BE2C (cell line): ENCODE measurements at regions not wholly inside any gene's neighbourhood (a gene's known extent, or its start where the extent isn't known, plus 50 kb on each side); places are given as distances from the start of the nearest gene placed in this dataset.

Source experiments
- DNase-seq: peaks from one replicate; pipeline ENCODE4 v3.0.0-alpha.2; 2020
- H3K27me3 ChIP-seq: fragments of 250-450 bp; sonication (Bioruptor Pico); 2 replicates; pipeline ENCODE4 v1.5.1; 2020; ENCODE audit warnings: mild to moderate bottlenecking
- H3K36me3 ChIP-seq: fragments of 250-450 bp; sonication (Bioruptor Pico); 2 replicates; pipeline ENCODE4 v1.5.1; 2020; ENCODE audit warnings: mild to moderate bottlenecking
- H3K4me1 ChIP-seq: fragments of 250-450 bp; sonication (Bioruptor Pico); 2 replicates; pipeline ENCODE4 v1.5.1; 2020
- H3K4me3 ChIP-seq: 2 replicates; pipeline ENCODE4 v1.5.1; 2011; ENCODE audit warnings: low read depth, low read length
- H3K9me3 ChIP-seq: fragments of 250-450 bp; sonication (Bioruptor Pico); 2 replicates; pipeline ENCODE4 v1.5.1; 2020
- TF ChIP-seq, protein P1 (sequence below): IDR thresholded peaks from 2 replicates; pipeline ENCODE4 v1.5.1; 2012; ENCODE audit warnings: mild to moderate bottlenecking, low read depth, low read length

DNA sequence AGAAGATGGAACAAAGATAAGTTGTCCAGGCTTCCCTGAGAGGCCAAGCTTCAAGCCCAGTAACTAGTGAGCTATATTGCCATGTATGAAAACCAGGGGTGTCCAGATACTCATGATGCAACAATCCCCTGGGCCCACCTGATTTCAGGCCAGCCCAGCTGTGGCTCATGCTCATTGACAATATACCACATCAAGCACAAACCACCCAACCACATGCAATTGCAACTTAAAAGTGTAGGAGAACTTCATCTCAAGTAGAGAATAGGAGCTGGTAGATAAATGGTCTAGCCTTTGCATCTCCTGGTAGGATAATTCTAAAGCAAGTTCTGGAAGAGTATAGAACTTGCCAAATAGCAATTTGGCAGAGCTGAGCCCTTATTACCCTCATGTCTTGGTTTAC, 561.3 kb downstream of the IGSF11 start:
- TF ChIP-seq, protein P1, sequence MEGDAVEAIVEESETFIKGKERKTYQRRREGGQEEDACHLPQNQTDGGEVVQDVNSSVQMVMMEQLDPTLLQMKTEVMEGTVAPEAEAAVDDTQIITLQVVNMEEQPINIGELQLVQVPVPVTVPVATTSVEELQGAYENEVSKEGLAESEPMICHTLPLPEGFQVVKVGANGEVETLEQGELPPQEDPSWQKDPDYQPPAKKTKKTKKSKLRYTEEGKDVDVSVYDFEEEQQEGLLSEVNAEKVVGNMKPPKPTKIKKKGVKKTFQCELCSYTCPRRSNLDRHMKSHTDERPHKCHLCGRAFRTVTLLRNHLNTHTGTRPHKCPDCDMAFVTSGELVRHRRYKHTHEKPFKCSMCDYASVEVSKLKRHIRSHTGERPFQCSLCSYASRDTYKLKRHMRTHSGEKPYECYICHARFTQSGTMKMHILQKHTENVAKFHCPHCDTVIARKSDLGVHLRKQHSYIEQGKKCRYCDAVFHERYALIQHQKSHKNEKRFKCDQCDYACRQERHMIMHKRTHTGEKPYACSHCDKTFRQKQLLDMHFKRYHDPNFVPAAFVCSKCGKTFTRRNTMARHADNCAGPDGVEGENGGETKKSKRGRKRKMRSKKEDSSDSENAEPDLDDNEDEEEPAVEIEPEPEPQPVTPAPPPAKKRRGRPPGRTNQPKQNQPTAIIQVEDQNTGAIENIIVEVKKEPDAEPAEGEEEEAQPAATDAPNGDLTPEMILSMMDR = no peak
- Histone ChIP-seq H3K36me3 (no peaks in the 10 kb centered on the region), H3K9me3 (no peaks in the 10 kb centered on the region), H3K4me1 (peaks cover 20% of the 10 kb centered on the region), H3K27me3 (no peaks in the 10 kb centered on the region), H3K4me3 (no peak overlapping the region)
- no peak for DNase-seq

DNA sequence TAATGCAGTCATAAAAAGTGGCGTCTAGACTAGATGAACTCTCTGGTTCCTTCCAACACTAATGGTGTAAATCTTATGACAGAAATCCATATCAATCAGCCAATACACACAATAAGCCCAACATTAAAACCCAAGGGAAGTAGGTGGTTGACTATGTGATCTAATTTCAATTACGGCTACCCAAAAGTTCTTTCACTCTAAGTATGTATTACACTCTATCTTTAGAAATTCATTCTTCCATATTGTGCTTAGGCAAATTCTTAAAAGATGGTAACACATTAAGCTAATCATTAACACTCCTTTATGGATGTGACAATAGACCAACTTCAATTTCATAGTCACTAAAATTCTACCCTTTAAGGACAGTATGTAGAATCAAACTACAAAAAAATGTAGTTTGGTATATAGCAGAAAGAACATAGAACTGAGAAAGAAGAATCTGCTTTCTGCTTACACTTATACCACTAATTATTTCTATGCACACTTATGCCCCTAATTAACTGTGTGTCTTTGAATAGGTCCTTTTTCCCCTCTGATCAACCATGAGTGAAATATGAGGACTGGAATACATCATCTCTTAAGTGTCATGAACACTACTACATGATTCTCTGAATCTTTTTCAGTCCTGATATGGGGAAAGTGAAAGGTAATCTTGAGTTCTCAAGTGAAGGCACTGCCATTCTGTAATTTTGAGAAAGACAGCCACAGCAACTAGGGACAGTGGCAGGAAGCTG, 557.6 kb downstream of the IGSF11 start:
- Histone ChIP-seq H3K4me3 (no peak overlapping the region), H3K36me3 (no peaks in the 10 kb centered on the region), H3K9me3 (no peaks in the 10 kb centered on the region), H3K27me3 (no peaks in the 10 kb centered on the region), H3K4me1 (peaks cover 5% of the 10 kb centered on the region)
- no peak for DNase-seq
- TF ChIP-seq, protein P1 = no peak

DNA sequence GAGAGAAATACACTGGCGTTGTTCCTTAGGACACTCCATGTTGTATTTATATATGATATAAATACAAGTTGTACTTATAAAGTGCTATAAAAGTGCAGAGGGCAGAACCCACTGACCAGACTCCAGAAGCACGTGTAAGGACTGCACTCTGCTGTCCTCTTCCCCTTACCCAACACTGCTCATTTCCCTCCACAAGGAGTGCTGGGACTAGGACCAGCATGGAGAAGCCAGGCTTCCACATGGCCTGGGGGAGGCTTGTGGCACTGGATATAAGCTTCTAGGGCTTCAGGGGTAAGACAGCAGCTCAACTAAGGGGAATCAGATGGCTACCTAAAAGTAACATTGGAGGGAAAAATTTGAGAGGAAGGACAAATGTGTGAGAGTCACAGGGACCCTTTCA, 556.9 kb downstream of the IGSF11 start:
- DNase-seq = no peak
- Histone ChIP-seq H3K4me1 (peaks cover under 1% of the 10 kb centered on the region), H3K27me3 (no peaks in the 10 kb centered on the region), H3K36me3 (no peaks in the 10 kb centered on the region), H3K4me3 (no peak overlapping the region), H3K9me3 (no peaks in the 10 kb centered on the region)
- TF ChIP-seq, protein P1 = no peak

DNA sequence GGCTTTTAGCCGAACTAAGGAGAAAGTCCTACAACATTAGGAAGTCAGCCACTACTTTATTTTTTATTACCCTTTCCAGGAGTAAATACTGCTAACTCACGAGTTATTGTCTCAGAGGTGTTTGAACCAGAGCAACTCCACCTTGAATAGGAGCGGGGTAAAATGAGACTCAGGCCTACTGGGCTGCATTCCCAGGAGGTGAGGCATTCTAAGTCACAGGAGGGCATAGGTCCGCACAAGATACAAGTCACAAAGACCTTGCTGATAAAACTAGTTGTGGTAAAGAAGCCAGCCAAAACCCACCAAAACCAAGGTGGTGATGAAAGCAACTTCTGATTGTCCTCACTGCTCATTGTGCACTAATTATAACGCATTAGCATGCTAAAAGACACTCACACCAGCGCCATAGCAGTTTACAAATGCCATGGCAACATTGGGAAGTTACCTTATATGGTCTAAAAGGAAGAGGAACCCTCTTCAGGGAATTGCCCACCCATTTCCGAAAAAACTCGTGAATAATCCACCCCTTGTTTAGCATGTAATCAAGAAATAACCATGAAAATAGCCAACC, 555.9 kb downstream of the IGSF11 start:
- Histone ChIP-seq H3K9me3 (no peaks in the 10 kb centered on the region), H3K4me3 (no peak overlapping the region), H3K4me1 (no peaks in the 10 kb centered on the region), H3K27me3 (no peaks in the 10 kb centered on the region), H3K36me3 (no peaks in the 10 kb centered on the region)
- DNase-seq = no peak
- TF ChIP-seq, protein P1 = no peak

DNA sequence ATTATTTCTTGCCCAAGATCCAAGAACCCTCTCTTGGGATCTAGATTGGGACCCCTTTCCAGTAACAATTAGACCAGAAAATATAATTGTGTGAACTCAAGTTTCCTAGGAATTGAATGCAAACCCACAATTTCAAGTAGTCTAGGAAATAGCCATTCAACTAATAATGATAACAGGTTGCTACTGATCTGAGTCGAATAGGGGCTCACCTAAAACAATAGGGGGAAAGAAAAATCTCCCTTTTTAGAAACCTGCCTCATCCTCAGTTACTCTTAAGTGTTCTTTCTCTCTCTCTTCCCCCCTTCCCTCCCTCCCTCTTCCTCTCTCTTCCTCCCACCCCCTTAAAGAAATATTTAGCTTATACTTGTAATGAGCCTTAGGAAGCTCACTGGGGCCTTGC, 555.3 kb downstream of the IGSF11 start:
- no peak overlapping the region for H3K4me3 ChIP-seq
- H3K9me3 ChIP-seq = no peaks in the 10 kb centered on the region
- TF ChIP-seq, protein P1 = no peak
- DNase-seq = no peak
- no peaks in the 10 kb centered on the region for H3K36me3 ChIP-seq
- H3K4me1 ChIP-seq = no peaks in the 10 kb centered on the region
- no peaks in the 10 kb centered on the region for H3K27me3 ChIP-seq

DNA sequence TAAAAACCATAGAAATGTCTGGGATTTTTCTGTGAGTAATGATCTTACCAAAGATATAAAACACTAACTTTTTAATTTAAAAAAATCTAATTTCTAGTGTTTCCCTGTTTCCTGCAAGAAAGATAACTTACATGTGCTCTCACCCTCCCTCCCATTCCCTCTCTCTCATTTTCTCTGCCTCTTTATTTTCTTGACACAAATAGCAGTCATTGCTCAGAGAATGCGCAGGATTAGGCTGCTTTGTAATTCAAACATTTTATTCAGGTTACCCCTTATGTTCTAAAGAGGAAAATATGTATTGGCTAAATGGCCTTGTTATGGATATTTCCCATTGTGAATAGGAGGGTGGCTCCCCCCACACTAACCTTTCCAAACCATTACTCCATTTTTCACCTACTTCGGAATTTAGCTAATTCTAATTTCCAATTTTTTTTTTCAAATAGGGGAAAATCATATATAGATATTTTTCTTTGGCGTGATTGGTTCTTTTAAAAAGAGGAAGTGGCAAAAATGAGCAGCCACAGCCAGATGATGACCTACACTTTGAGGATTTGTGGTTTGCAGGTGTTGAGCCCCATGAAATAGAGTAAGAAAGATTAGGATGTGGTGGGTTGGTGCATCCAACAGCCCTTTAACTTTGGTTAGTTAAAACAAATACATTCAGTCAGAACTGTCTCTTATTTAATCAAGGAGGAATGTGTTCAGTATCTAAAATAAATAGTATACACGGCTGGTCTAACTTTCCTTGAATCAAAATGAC, 554.4 kb downstream of the IGSF11 start:
- no peaks in the 10 kb centered on the region for H3K9me3 ChIP-seq
- no peaks in the 10 kb centered on the region for H3K36me3 ChIP-seq
- TF ChIP-seq, protein P1 = no peak
- DNase-seq = no peak
- no peaks in the 10 kb centered on the region for H3K27me3 ChIP-seq
- H3K4me3 ChIP-seq = no peak overlapping the region
- no peaks in the 10 kb centered on the region for H3K4me1 ChIP-seq
